ENCODE measurements at regions not wholly inside any gene's neighbourhood (a gene's known extent, or its start where the extent isn't known, plus 50 kb on each side); places are given as distances from the start of the nearest gene placed in this dataset.

DNA sequence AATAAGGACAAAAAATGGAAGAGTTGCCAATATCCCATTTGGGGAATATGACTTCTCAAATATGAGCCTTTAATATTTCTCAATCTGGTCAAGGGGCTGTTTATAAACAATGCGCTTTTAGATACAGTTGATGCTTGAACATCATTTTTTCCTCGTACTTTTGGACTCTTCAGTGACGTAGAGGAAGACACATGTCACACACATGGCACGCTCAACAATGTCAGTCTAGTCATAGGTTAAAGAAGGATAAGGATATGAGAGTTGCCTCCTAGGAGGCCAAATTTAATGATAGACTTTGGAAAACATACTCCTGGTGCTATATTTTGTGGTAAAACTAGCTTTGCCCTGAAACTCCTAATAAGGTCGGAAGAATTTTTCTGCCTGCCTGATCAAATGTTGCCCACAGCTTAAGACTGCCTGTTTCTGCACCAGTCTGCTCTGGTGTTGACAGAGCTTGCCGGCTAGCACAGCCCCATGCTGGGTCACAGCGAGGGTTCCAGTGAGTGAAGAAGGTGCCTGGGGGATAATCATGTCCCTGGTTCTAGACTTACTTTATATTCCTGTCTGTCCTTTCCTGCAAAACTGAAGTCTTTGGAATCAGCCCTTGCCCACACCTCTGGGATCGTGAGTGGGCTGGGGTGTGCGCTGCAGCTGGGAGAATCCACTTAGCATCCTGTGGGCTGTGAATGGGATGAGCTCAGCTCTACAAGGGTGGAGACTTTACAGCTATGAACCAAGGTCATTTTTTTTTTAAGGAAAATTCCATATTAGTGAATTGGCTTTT lies 230.8 kb upstream of the IRX4 start:
- H3K27me3 ChIP-seq, result no peaks in the 10 kb centered on the region
- no peak overlapping the region for H3K27ac ChIP-seq
- DNase-seq, result no peak
- no peak overlapping the region for H3K4me3 ChIP-seq
- no peaks in the 10 kb centered on the region for H3K9me3 ChIP-seq
- intact Hi-C loops (cut with DNase I), result no loop called here
- no peaks in the 10 kb centered on the region for H3K4me1 ChIP-seq (ENCODE audit: insufficient read depth)
- WGBS, 3 donors, result 81 to 86% (median 83%) methylated on average over 9 of the region's 9 CpGs
- TF ChIP-seq EP300 (IDR thresholded peaks at IDR 0.05), result no peak
- TF ChIP-seq, protein P1, sequence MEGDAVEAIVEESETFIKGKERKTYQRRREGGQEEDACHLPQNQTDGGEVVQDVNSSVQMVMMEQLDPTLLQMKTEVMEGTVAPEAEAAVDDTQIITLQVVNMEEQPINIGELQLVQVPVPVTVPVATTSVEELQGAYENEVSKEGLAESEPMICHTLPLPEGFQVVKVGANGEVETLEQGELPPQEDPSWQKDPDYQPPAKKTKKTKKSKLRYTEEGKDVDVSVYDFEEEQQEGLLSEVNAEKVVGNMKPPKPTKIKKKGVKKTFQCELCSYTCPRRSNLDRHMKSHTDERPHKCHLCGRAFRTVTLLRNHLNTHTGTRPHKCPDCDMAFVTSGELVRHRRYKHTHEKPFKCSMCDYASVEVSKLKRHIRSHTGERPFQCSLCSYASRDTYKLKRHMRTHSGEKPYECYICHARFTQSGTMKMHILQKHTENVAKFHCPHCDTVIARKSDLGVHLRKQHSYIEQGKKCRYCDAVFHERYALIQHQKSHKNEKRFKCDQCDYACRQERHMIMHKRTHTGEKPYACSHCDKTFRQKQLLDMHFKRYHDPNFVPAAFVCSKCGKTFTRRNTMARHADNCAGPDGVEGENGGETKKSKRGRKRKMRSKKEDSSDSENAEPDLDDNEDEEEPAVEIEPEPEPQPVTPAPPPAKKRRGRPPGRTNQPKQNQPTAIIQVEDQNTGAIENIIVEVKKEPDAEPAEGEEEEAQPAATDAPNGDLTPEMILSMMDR (IDR thresholded peaks at IDR 0.05), result no peak
- no peak for TF ChIP-seq POLR2A (IDR thresholded peaks at IDR 0.05)
- H3K36me3 ChIP-seq, result no peaks in the 10 kb centered on the region

DNA sequence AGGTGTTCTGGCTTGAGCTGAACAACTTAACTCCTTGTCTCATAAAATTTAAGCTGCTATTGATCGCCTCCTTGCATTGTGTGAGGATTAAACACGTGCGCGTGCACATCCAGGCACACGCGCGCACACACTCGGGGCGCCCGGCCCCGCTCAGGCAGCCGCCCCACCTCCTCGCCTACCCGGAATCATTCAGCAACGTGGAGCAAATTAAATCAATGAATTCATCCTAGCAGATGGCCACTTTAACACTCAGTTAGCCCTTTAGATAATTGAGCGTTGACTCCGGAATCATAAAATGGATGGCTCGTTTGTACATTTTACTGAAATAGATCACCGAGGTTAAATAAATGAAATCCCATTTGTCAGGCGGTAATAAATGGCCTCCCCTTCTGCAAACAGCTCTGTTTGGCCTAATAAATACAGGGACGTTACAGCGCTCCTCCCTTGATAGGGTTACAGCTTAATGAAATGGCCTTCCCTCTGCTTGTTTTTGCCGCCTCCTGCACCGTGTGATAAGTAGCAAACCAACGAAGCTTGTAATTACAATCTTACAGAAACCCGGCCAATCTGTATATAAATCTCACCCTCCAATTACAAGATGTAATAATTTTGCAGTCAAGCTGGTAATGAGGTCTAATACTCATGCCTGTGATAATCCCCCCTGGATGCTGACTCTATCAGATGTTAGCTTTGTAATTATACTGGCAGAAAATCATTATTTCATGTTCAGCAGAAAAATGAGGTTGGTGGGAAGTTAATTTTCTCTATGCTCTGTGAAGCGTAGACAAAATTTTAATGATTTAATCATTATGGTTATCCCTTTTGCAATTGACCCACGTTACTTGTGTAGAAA lies 229.7 kb upstream of the IRX4 start:
- H3K4me3 ChIP-seq, result no peak overlapping the region
- TF ChIP-seq, protein P1 (IDR thresholded peaks at IDR 0.05), result no peak
- no peak for TF ChIP-seq EP300 (IDR thresholded peaks at IDR 0.05)
- no peak for TF ChIP-seq POLR2A (IDR thresholded peaks at IDR 0.05)
- H3K27me3 ChIP-seq, result no peaks in the 10 kb centered on the region
- no peaks in the 10 kb centered on the region for H3K4me1 ChIP-seq (ENCODE audit: insufficient read depth)
- no peaks in the 10 kb centered on the region for H3K9me3 ChIP-seq
- intact Hi-C loops (cut with DNase I), result no loop called here
- WGBS, 3 donors, result 32 to 41% (median 39%) methylated on average over 28 of the region's 28 CpGs
- no peak for DNase-seq
- H3K27ac ChIP-seq, result no peak overlapping the region
- no peaks in the 10 kb centered on the region for H3K36me3 ChIP-seq

- no peaks in the 10 kb centered on the region for H3K27me3 ChIP-seq
- WGBS, 3 donors, result 87 to 89% (median 89%) methylated on average over 36 of the region's 36 CpGs
- H3K4me1 ChIP-seq (ENCODE audit: insufficient read depth), result no peaks in the 10 kb centered on the region
- no peak overlapping the region for H3K27ac ChIP-seq
- DNase-seq, result no peak
- H3K36me3 ChIP-seq, result no peaks in the 10 kb centered on the region
- no peak overlapping the region for H3K4me3 ChIP-seq
- intact Hi-C loops (cut with DNase I), result no loop called here
- TF ChIP-seq, protein P1 (IDR thresholded peaks at IDR 0.05), result no peak
- TF ChIP-seq EP300 (IDR thresholded peaks at IDR 0.05) (no peak), POLR2A (IDR thresholded peaks at IDR 0.05) (no peak)
- no peaks in the 10 kb centered on the region for H3K9me3 ChIP-seq
Observed at GRCh38 chr5:2111569-2112105, 228.9 kb upstream of the IRX4 start.

DNA sequence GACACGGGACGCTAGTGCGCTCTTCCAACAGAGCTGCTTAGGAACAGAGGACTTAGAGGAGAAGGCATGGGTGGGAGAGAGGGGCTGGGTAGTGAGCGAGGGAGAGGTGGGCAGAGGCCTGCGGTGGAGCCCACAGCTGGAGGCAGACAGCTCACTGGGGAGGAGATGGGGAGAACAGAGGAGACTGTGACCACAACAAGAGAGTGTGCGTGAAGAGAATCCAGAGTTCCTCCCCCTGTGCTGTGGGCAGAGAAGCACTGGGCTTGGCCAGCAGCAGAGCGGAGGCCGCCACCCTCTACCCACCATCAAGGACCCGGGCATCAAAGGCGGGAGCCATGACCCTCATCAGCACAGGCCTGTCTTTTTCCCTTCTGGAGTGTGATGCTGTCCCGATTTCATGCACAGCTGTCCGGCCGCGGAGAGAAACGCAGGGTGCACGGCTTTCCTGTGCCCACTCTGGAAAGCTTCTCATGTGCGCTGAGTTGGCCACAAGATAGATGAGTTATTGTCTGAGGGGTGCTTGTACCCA lies 228.3 kb upstream of the IRX4 start:
- Histone ChIP-seq H3K9me3 (no peaks in the 10 kb centered on the region), H3K27ac (no peak overlapping the region), H3K27me3 (no peaks in the 10 kb centered on the region), H3K36me3 (no peaks in the 10 kb centered on the region), H3K4me1 (ENCODE audit: insufficient read depth) (no peaks in the 10 kb centered on the region), H3K4me3 (no peak overlapping the region)
- intact Hi-C loops (cut with DNase I), result no loop called here
- TF ChIP-seq, protein P1 (IDR thresholded peaks at IDR 0.05), result no peak
- TF ChIP-seq EP300 (IDR thresholded peaks at IDR 0.05) (no peak), POLR2A (IDR thresholded peaks at IDR 0.05) (no peak)
- DNase-seq, result no peak
- 85 to 90% (median 86%) methylated on average over 17 of the region's 17 CpGs for WGBS, 3 donors

Data from ovary (tissue), 7 donors.